HG02840 (cell line): ENCODE measurements at regions not wholly inside any gene's neighbourhood (a gene's known extent, or its start where the extent isn't known, plus 50 kb on each side); places are given as distances from the start of the nearest gene placed in this dataset.
"Not testable (repeated sequence)": the region's sequence is repeated elsewhere in the genome, so short reads cannot be mapped to it uniquely, and the experiment has no call there.

Experiments used
- ATAC-seq: cut with Tn5 transposase; IDR thresholded peaks from one replicate; pipeline ENCODE4 v1.9.1; 2021; ENCODE audit warnings: mild to moderate bottlenecking, moderate library complexity, moderate number of reproducible peaks; ENCODE audit not compliant: unreplicated experiment, low FRiP score

- no peak for ATAC-seq
Observed at GRCh38 chr20:12112089-12112474, 194.4 kb downstream of the BTBD3 start.

GRCh38 chr20:12112665-12113064 is 195.0 kb downstream of the BTBD3 start:
- ATAC-seq, result no peak

GRCh38 chr20:12113075-12113467 is 195.4 kb downstream of the BTBD3 start:
- ATAC-seq, result no peak

- ATAC-seq, result no peak
Observed at GRCh38 chr20:12113468-12114371, 196.0 kb downstream of the BTBD3 start.

GRCh38 chr20:12129114-12129513 is 211.4 kb downstream of the BTBD3 start:
- not testable (repeated sequence) for ATAC-seq

GRCh38 chr20:12129532-12129931 is 211.8 kb downstream of the BTBD3 start:
- ATAC-seq, result not testable (repeated sequence)

- ATAC-seq, result no peak
Observed at GRCh38 chr20:12130781-12131180, 213.1 kb downstream of the BTBD3 start.

GRCh38 chr20:12133553-12133952 is 215.9 kb downstream of the BTBD3 start:
- ATAC-seq, result no peak

GRCh38 chr20:12145951-12146350 is 228.3 kb downstream of the BTBD3 start:
- ATAC-seq, result not testable (repeated sequence)

GRCh38 chr20:12152996-12153395 is 235.3 kb downstream of the BTBD3 start:
- no peak for ATAC-seq

- no peak for ATAC-seq
Observed at GRCh38 chr20:12153628-12154027, 235.9 kb downstream of the BTBD3 start.

- ATAC-seq, result no peak
Observed at GRCh38 chr20:12156252-12156651, 238.6 kb downstream of the BTBD3 start.

GRCh38 chr20:12159261-12159660 is 241.6 kb downstream of the BTBD3 start:
- ATAC-seq, result no peak

- no peak for ATAC-seq
Observed at GRCh38 chr20:12161734-12162133, 244.0 kb downstream of the BTBD3 start.

GRCh38 chr20:12166053-12166717 is 248.5 kb downstream of the BTBD3 start:
- no peak for ATAC-seq

- ATAC-seq, result no peak
Observed at GRCh38 chr20:12170406-12170805, 252.7 kb downstream of the BTBD3 start.

- ATAC-seq, result no peak
Observed at GRCh38 chr20:12171923-12172524, 254.3 kb downstream of the BTBD3 start.

GRCh38 chr20:12173347-12174012 is 255.8 kb downstream of the BTBD3 start:
- ATAC-seq, result no peak

- no peak for ATAC-seq
Observed at GRCh38 chr20:12175538-12175937, 257.8 kb downstream of the BTBD3 start.

- no peak for ATAC-seq
Observed at GRCh38 chr20:12177657-12178293, 260.1 kb downstream of the BTBD3 start.
